ENCODE measurements at regions not wholly inside any gene's neighbourhood (a gene's known extent, or its start where the extent isn't known, plus 50 kb on each side); places are given as distances from the start of the nearest gene placed in this dataset.

- TF ChIP-seq, protein P1, sequence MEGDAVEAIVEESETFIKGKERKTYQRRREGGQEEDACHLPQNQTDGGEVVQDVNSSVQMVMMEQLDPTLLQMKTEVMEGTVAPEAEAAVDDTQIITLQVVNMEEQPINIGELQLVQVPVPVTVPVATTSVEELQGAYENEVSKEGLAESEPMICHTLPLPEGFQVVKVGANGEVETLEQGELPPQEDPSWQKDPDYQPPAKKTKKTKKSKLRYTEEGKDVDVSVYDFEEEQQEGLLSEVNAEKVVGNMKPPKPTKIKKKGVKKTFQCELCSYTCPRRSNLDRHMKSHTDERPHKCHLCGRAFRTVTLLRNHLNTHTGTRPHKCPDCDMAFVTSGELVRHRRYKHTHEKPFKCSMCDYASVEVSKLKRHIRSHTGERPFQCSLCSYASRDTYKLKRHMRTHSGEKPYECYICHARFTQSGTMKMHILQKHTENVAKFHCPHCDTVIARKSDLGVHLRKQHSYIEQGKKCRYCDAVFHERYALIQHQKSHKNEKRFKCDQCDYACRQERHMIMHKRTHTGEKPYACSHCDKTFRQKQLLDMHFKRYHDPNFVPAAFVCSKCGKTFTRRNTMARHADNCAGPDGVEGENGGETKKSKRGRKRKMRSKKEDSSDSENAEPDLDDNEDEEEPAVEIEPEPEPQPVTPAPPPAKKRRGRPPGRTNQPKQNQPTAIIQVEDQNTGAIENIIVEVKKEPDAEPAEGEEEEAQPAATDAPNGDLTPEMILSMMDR (IDR thresholded peaks at IDR 0.05; ENCODE audit: low read depth, low read length, poor library complexity, severe bottlenecking) = no peak
- TF ChIP-seq EZH2phosphoT487 (IDR thresholded peaks at IDR 0.05; ENCODE audit: borderline replicate concordance, low read length) = no peak
Measured at GRCh38 chr18:46343931-46344372, 239.8 kb downstream of the HAUS1 start.

Measured in DOHH2 (cell line).